ENCODE measurements at regions not wholly inside any gene's neighbourhood (a gene's known extent, or its start where the extent isn't known, plus 50 kb on each side); places are given as distances from the start of the nearest gene placed in this dataset.
A peak's percentile ranks its signal among the peaks of the same experiment; 100 is the strongest.

DNA sequence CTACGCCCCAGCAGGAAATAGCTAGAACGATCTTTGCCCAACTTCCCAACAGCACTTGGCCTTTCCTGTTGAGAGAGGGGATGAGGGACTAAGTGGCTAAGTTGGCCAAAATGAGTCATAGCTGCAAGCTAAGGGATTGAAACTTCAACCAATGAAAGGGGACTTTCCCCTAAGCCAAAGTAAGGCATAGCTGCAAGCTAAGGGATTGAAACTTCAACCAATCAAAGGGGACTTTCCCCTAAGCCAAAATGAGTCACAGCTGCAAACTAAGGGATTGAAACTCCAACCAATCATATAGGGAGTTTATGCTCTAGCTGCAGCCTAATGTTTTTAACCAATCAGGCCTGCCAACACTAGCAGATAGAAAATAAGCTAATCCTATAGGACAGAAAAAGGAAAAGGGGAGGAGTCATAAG, 100.5 kb upstream of the SSTR1 start:
- peak; percentile 49 for DNase-seq (ENCODE audit: low read depth)

DNA sequence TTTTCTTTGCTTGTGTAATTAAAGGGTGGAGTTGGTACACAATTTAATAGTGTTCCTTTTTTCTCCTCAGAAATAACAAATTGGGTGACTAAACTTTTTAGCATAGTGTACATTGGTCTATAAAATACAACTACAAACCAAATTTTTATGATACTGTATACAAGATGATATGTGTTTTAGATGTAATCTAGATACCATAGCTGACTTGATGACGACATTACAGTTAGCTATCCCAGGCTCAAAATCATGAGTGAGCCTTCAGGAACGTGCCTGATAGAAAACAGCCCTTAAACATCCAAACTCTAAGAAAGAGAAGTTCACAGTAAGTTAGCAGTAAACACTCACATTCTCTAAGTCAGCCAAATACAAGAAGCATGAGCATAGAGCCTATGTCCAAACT, 99.0 kb upstream of the SSTR1 start:
- DNase-seq (ENCODE audit: low read depth) = no peak

DNA sequence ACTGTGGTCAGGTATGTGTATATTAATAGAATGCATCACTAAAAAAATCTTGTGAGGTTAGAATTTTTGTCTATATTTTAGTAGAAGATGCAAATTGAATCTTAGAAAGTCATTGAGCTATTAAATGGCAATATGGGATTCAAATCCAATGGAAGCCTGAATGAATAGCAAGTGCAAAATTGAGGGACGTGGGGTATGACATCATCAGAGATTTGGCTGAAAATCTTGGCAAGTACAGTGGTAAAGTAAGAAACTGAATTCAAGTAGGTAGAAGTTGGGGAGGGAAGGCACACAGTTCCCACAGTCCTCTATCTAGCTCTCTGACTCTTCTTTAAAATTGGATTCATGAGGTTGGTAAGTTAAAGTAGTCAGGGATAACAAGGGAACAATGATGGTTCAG, 97.4 kb upstream of the SSTR1 start:
- no peak for DNase-seq (ENCODE audit: low read depth)

DNA sequence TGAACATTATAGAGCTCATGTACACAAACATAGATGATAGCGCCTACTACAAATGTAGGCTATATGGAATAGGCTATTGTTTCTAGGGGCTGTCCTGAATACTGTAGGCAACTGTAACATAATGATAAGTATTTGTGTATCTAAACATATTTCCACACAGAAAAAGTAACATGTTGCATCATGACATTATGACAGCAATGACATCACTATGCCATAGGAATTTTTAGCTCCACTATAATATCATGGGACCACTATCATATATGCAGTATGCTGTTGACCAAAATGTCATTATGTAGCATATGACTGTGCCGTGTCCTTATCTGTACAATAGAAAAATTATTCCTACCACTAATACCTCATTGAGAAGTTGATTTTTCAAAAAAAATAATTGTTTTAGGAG, 96.7 kb upstream of the SSTR1 start:
- no peak for DNase-seq (ENCODE audit: low read depth)

DNA sequence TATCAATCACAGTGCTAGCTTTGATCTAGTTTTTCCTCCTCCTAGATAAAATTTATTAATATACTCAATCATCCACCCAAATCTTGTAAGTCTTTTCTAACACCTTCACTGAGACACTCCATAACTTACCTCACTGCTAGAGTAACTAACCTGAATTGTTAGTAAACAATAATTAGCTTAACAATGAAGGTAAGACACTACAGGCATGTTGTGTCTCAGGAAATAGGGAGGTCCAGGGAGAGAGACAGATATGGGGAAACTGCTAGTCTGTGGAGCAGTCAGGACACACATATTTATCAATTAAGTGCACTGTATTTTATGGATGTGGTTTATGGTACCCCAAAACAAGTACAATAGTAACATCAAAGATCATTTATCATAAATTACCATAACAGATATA, 94.2 kb upstream of the SSTR1 start:
- no peak for DNase-seq (ENCODE audit: low read depth)

DNA sequence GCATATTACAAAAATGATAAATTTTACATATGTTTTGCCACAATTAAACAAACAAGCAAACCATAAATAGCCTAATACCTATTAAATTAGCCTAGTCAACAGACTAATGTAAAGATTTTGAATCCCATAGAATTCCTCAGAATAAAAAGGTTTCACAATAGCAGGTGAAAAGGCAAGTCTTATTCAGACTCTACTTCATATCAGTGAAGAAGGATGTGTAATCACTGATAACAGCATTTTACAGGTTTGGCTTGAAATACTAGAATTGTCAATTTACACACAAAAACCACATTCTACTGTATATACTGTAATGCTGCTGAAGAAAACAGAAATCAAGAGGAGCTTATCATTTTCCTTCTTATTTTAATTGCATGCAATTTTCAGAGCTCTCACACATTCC, 90.8 kb upstream of the SSTR1 start:
- DNase-seq (ENCODE audit: low read depth) = no peak

DNA sequence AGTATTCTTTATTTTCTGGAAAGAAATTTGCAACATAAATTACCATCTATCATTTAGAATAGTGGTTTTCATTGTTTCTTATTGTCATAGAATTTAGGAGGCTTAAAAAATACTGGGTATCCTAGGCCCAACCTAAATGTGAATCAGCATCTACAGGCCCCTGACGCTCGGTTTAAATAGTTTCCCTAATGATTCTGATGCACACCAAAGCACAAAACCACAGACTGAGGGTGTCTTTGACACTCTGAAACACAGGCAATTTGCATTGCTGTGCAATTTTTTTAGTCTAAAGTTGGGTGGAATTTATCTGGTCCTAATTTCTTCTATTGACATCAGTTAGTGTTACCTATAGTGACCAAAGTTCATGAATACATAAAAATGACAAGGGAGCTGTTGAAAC, 87.6 kb upstream of the SSTR1 start:
- no peak for DNase-seq (ENCODE audit: low read depth)

DNA sequence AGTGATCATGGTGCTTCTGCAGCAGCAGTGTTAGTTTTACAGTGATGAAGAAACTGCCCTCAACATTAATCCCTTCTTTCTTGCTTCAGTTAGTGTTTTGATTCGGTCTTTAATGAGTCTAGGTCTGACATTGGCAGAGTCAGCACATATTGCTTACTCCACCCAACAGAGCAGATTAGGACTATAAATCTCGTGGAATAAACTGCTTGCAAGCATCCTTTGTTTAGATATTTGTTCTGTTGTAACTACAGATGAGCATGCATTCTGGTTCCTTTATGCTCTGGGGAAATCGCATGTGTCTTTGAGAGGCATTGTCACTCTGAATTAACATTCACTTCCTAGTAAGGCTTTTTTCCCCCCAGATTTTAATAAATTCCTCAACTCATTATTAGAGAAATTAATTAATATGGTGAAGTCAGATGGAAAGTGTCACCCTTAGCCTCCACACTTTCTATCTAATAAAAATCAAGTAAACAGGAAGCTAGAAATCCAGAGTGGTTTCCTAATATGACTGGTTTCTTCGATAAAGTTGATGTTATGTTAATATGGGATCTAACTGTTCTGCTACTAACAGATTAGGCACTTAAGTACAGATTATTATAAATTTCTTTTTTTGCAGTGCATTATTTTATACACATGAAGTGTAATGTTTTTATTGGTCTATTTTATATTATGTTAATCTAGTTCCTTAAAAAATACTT, 86.2 kb upstream of the SSTR1 start:
- no peak for DNase-seq (ENCODE audit: low read depth)

DNA sequence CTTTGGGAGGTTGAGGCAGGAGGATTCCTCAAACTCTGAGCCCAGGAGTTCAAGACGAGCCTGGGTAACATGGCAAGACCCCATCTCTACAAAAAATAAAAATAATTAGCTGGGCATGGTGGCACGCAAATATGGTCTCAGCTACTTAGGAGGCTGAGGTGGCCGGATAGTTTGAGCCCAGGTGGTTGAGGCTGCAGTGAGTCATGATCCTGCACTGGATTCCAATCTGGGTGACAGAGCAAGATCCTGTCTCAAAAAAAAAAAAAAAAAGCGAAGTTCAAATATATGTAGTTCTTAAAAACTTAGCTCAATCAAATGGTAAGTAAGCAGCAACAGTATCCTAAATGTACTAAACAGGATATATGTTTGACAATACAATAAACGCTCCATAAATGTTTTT, 85.5 kb upstream of the SSTR1 start:
- peak; percentile 69 for DNase-seq (ENCODE audit: low read depth)

DNA sequence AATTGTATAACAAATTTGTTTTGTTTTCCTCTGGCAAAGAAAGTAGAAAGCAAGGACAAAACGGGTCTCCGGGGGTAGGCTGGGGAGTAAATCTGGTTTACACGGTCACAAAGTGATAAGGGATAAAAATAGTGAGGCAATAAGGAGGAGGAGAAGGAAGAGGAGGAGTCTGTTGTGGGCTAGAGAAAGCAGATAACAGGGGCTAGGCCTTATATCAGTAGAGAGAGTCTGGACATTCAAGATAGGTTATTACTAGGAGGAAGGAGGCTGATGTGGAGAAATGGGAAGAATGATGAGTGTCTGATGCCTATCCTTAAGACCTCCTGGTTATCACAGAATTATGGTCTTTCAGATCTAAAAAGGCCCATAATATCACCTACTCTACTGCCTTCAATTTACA, 83.2 kb upstream of the SSTR1 start:
- DNase-seq (ENCODE audit: low read depth) = no peak

DNA sequence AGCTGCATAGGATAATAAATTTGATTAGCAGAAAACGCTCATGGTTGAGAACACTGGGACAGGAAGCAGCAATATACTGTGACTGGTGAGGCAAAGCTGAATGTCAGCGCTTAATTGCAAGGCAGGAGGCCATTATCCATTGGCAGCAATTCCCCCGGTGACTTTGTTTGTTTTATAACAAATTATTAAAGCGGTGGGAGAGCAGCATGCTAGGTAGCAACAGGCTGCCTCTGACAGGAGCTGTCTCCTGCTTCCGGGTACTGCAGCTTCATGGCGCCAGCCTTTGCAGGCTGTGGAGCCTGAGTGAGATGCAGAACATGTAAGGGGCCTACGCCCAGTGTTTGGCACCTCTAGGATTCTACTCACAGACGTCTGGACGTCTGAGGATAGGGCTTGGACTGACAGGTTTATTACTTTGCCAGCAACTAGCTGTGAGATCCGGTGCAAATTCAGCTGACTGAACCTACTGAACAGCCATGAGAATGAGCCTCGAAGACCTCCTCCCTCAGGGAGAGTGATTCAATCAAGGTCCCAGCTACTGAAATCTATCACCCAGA, 82.1 kb upstream of the SSTR1 start:
- no peak for DNase-seq (ENCODE audit: low read depth)

DNA sequence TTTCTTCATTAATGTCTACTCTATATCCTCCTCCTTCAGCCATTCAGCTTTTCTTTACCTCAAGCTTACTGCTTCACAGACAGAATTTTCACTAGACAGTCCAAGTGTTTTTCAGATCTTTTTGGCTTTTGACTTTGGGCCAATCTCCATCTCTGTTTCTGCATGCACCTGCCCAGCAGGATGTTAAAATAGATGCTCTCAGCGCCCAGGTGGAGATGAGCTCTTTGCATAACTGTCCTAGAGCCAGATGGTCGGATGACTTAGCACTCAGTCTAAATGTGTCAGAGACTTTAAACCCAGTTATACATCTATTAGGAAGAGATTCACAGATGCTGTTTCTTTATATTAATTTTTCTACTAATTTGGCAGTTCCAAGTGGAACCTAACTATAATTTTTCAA, 80.3 kb upstream of the SSTR1 start:
- no peak for DNase-seq (ENCODE audit: low read depth)

DNA sequence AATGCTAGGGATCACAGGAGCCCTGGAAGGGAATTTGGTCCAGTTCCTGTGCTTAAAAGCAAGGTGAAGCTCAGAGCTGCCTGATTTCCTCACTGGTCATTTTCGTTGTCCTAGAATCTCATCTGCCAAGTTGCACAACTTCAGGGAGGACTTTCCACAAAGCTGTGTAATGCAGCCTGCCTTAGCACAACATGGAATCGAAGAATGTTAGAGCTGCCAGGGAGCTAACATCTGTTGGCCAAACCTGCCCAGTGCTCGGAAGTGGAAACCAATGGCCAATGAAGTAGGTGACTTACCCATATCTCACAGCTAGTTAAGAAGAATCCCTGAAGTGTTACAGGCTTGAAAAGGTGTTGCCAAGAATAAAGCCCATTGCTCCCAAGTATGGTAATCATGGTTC, 79.9 kb upstream of the SSTR1 start:
- no peak for DNase-seq (ENCODE audit: low read depth)

DNA sequence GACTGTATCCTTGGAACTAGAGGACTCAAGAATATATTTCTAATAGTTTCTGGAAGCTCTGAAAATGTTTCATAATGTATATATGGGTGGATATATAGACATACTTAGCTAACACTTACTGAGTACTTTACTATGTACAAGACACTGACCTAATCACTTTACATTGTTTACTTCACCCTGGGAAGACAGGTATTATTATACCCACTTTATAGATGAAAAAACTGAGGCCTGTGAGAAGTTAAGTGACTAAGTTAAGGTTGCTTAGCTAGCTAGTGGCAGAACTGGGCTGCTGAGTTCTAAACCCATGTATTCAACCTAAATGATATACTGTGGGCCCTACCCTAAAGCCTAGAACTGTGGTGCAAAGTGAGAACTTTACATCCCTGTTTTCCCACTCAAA, 79.1 kb upstream of the SSTR1 start:
- no peak for DNase-seq (ENCODE audit: low read depth)

DNA sequence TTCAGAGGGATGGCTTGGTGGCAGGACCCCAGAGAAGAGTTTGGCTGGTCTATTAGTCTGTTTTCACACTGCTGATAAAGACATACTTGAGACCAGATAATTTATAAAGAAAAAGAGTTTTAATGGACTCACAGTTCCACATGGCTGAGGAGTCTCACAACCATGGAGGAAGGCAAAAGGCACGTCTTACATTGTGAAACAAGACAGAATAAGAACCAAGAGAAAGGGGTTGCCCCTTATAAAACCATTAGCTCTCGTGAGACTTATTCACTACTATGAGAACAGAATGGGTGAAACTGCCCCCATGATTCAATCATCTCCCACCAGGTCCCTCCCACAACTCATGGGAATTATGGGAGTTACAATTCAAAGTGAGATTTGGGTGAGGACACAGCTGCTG, 78.5 kb upstream of the SSTR1 start:
- DNase-seq (ENCODE audit: low read depth) = no peak

DNA sequence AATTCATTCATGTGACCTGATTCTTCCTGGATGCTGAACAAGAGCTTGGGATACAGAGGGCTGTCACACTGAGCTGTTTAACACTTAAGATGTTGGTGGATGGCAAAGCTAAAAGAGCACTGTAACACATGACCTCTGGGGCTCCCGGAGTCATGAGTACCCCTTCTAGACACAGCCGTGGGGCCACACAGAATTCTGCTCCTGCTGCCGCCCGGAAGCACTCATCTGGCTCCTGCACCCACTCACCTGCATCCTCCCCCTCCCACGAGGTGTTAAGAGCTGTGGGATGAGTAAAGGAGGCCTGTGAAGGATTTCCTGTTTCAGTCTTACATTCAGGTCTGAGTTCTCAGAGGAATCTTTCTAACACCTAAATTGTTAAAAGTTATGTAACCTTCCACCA, 78.0 kb upstream of the SSTR1 start:
- no peak for DNase-seq (ENCODE audit: low read depth)

DNA sequence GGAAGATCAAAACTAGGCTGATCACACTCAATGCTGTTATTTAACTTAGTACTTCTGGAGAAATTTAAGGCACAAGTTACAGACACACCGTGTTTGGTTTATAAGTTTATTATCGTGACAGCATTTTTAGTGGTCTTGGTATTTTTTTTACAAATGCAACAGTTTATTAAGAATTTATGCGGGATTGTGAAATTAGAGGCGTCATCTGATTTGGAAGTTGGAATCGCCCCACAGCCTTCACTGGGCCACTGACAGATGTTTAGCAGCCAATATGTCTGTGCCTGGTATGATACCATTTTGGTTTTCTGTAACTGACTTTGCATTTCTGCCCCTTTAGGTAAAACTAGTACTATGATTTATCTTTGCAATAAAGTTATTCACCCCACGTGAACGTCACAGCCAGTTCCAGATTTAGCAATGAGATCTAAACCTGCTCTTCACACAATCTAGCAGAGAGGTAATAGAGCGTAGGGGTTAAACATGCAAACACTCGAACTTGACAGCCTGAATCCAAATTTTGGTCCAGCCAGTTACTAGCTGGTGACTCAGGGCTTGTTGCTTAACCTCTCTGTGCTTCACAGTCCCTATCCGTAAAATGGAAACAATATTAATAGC, 73.2 kb upstream of the SSTR1 start:
- no peak for DNase-seq (ENCODE audit: low read depth)

DNA sequence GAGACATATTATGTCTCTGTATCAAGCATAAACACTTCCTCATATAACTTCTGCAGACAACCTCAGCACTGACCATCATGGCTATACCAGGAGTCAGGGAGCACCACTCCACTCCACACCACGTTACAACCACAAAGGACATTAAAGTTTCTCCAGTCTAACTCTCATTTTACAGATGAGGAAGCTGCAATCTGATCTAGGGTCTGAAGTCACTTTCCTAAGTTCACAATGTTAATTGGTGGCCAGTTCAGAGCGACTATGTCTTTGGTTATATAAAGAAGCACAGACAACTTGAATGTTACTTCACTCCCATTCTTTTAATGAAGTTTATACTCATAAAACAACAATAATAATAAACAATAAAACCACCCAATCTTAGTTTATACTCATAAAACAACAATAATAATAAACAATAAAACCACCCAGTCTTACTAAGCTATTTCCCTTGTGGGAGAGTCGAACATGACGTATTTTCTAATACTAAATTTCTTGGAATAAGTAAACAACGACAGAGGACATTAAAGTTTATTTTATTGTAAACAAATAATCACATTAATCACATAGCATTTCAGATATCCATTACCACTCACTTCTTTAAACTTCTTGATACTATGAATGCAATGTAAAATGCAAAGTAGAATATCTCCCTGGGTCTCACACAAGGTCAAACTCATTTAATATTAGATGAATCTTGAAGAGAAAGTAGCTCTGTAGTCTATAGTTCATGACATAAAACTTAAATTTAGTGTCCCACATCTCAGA, 72.4 kb upstream of the SSTR1 start:
- DNase-seq (ENCODE audit: low read depth) = no peak

DNA sequence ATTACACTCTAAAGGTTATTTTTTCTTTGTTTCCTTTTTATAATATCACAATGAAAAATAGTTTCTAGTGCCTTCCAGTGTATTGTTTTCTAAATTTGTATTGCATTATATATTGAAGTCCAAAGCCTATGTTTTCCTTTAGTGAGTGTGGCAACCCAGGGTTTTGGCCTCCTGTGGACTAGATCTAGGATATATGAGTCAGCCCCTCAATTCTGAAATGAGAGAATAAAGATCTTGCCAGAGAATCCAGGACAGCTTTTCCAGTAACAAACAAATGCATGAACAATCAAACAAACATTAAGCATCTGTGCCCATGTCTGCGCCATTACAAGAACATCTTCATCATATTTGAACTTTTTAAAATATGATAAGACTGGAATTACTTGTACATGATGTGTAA, 70.7 kb upstream of the SSTR1 start:
- DNase-seq (ENCODE audit: low read depth) = no peak

DNA sequence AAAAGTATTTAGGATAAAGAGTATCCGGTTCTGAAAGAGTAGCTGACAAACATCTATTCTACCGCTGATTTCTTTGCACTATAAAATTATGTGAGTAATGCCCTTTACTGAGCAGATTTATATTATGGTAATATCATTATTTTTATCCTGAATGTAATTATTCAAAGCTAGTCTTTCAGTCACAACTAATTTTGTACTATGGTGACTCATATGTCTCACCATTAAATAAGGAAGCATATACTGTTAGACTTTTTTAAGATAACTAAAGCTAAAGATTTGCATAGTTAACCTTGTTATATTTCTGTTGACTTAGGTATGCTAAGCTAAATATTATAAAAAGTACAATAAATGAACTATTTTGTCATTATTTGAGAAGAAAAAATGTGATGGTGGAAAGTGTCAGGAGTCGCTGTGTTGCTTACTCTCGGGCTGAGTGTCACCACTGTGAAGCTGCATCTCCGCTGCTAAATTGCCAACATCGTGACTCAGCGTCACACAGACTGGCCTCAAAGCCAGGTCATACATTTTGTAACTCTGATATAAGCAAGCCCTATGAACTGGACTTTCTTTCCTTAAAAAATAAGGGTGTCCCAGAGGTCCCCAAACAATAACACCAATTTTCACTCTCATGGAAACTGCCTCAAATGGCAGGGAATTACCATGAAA, 69.1 kb upstream of the SSTR1 start:
- peak; percentile 47 for DNase-seq (ENCODE audit: low read depth)

DNA sequence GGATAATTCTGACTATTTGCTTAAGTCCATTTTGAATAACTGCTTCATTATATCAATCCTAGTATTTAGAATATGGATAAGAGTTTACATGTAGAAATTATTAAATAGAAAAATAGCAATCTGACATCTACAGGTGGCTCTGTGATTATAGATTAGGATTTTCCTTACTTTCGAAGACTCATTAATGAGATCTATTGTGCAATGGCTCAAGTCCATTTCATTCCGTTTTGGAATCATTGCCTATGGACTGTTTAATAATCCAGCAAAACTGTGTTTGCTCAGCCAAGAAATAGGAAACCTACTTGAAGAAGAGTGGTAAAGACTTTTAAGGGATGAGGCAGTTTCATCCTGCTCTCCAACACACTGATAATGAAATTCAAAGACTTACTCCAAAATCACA, 67.8 kb upstream of the SSTR1 start:
- no peak for DNase-seq (ENCODE audit: low read depth)

DNA sequence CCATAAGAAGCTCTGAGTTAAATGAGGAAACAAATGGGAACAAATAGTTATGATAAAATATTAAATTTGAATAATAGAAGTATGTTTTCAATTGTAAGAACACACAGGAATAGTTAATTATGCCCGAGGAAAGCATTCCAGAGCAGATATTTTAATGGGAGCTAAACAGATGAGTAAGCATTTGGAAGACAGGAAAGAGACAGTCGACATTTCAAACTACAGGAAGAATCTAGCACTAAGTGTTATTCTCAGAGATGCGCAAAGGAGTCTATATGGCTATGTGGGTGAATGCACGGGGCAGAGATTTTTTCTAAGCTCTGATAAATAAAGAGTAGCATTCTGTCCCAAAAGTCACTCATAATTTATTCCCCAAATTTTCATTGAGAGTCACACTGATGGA, 64.5 kb upstream of the SSTR1 start:
- no peak for DNase-seq (ENCODE audit: low read depth)

Measured in HT1080 (cell line).